Stimulated activated memory B cell treated with anti-CD40 and anti-IgM and Interleukin-4, amounts not matched to agents 10 μg/mL and 1 μg/mL and 100 μg/mL, for 72 hours (primary cell): ENCODE measurements at regions not wholly inside any gene's neighbourhood (a gene's known extent, or its start where the extent isn't known, plus 50 kb on each side); places are given as distances from the start of the nearest gene placed in this dataset.
"Not testable (repeated sequence)": the region's sequence is repeated elsewhere in the genome, so short reads cannot be mapped to it uniquely, and the experiment has no call there.

ENCODE experiments used
- ATAC-seq: fragments of 150-1000 bp; cut with Tn5 transposase; 2 replicates; pipeline ENCODE4 v1.10.0; 2021
- H3K27ac Mint-ChIP-seq: one replicate; pipeline ENCODE4 v1.8.0; 2022; ENCODE audit warnings: mild to moderate bottlenecking, mixed read lengths
- H3K27me3 Mint-ChIP-seq: one replicate; pipeline ENCODE4 v1.8.0; 2022; ENCODE audit warnings: mixed read lengths
- H3K36me3 Mint-ChIP-seq: one replicate; pipeline ENCODE4 v1.8.0; 2022; ENCODE audit warnings: mixed read lengths
- H3K4me1 Mint-ChIP-seq: one replicate; pipeline ENCODE4 v1.8.0; 2022; ENCODE audit warnings: mixed read lengths
- H3K4me3 Mint-ChIP-seq: one replicate; pipeline ENCODE4 v1.8.0; 2022; ENCODE audit warnings: mild to moderate bottlenecking, moderate library complexity, mixed read lengths
- H3K9me3 Mint-ChIP-seq: one replicate; pipeline ENCODE4 v1.8.0; 2022; ENCODE audit warnings: mixed read lengths

DNA sequence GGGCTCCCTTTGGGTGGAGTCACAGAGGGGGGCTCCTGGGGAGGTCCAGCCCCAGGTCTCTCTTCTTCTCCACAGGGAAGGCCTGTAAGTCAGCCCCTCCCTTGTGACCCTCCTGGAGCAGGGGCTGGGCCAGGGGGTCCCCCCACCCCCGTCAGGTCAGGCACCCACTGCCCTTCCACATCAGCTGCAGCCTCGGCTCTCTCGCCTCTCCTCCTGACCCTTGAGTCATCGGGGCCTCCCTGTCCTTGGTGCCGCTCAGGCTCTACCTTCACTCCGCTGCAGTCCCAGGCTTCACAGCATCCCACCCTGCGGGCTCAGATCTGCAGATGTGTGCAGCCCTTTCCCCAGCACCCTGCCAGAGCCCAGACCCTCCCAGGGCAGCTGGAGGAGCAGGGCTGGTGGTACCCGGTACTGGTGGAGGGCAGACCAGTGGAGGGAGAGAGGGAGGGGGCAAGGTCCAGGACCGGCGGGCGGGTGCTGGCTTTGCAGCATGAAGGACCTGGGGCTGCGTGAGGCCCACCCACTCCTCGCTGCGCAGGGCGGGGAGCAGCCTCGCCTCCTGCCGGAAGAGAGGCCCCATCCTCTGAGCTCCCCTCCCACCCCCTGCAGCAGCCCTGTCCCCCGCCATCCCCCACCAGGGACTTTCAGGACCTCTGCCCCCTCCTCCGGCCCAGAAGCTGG lies 117.1 kb downstream of the FAM53A start:
- Mint-ChIP-seq H3K36me3 (no peaks in the 10 kb centered on the region), H3K27ac (no peak overlapping the region), H3K4me3 (no peak overlapping the region), H3K4me1 (peaks cover 12% of the 10 kb centered on the region), H3K27me3 (peaks cover 71% of the 10 kb centered on the region), H3K9me3 (no peaks in the 10 kb centered on the region)
- no peak for ATAC-seq

DNA sequence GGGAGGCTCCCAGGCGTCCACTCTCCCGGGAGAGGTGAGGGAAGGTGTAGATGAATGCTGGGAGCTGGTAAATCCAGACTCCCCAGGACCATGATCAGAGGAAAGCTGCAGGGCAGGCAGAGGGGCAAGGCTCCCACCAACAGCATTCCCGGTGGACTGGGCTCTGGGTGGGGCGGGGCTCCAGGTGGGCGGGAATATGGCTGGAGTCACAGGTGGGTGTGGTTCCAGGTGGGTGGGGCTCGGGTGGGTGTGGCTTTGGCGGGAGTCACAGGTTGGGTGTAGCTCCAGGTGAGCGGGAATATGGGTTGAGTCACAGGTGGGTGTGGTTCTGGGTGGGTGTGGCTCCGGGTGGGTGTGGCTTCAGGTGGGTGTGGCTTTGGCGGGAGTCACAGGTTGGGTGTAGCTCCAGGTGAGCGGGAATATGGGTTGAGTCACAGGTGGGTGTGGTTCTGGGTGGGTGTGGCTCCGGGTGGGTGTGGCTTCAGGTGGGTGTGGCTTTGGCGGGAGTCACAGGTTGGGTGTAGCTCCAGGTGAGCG lies 117.7 kb downstream of the FAM53A start:
- ATAC-seq, H3K4me3 Mint-ChIP-seq, H3K36me3 Mint-ChIP-seq, H3K27ac Mint-ChIP-seq, H3K9me3 Mint-ChIP-seq: not testable (repeated sequence)
- peaks cover 12% of the 10 kb centered on the region for H3K4me1 Mint-ChIP-seq
- H3K27me3 Mint-ChIP-seq = peaks cover 77% of the 10 kb centered on the region

DNA sequence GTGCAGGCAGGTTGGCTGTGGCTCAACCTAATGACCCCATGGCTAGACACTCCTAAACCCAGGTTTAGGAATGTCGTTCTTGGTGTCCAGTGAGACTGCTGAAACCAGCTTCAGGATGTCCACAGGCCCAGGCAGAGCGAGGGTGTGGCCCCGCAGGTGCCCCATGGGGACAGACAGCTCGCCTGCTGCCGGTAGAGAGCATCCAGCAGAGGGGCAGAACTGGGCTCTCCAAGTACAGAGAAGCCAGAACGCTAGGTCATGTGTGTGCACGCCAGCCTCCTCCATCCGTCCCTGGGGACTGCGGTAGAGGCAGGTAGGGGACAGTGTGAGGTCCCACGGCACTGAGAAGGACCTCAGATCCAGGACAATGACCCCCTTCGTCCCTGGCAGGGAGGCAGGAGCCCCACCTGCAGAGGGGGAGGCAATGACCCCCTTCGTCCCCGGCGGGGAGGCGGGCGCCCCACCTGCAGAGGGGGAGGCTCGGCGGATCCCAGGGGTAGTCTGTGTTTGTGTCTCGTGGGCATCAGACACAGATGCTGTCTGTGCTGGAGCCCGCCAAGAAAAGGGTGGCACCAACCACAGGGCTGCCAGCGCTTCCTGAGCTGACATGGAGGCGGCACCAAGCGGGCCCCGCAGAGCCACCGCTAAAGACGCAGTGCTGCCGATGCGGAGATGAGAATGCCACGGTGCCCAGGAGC lies 118.4 kb downstream of the FAM53A start:
- Mint-ChIP-seq H3K4me3 (no peak overlapping the region), H3K36me3 (no peaks in the 10 kb centered on the region), H3K9me3 (no peaks in the 10 kb centered on the region), H3K27me3 (peaks cover 83% of the 10 kb centered on the region), H3K27ac (no peak overlapping the region), H3K4me1 (peaks cover 12% of the 10 kb centered on the region)
- ATAC-seq = no peak

DNA sequence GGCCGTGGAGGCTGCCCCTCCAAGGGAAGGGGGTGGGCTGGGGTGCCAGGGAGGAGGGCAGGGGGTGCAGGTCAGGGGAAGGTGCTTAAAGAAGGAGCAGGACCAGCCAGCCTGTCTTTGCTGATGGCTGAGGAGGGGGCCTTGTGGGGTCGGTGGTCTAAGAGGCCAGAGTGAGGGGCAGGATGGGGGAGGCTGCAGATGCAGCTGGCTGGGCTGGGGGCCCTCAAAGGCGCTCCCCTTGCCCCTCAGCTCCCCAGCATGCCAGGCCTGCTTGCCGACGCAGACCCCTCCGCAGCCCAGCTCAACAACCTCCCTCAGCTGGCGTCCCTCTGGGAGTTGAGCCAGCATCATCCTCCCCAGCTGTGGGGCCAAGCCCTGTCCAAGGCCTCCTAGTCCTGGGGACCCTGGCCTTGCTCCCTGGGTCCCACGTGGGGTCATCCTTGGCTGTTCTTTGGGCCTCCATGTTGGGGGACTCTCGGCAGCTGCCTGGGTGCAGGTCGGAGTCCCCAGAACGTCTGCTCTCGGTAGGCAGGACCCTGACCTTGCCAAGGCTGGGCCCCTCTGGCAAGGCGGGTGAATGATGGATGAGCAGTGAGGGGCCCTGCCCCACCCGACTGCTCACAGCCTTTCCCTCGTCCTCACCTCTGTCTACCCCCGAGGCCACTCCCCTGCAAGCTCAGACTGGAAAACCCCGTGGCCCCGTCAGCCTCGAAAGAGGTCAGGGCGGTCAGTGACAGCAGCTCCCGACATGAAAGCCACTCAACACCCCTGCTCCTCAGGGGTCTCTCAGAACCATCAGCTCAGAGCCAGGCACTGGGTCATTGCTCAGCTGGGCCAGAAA lies 119.4 kb downstream of the FAM53A start:
- H3K4me3 Mint-ChIP-seq = no peak overlapping the region
- peaks cover 93% of the 10 kb centered on the region for H3K27me3 Mint-ChIP-seq
- no peaks in the 10 kb centered on the region for H3K9me3 Mint-ChIP-seq
- no peak for ATAC-seq
- H3K36me3 Mint-ChIP-seq = no peaks in the 10 kb centered on the region
- no peak overlapping the region for H3K27ac Mint-ChIP-seq
- H3K4me1 Mint-ChIP-seq = peaks cover 12% of the 10 kb centered on the region

DNA sequence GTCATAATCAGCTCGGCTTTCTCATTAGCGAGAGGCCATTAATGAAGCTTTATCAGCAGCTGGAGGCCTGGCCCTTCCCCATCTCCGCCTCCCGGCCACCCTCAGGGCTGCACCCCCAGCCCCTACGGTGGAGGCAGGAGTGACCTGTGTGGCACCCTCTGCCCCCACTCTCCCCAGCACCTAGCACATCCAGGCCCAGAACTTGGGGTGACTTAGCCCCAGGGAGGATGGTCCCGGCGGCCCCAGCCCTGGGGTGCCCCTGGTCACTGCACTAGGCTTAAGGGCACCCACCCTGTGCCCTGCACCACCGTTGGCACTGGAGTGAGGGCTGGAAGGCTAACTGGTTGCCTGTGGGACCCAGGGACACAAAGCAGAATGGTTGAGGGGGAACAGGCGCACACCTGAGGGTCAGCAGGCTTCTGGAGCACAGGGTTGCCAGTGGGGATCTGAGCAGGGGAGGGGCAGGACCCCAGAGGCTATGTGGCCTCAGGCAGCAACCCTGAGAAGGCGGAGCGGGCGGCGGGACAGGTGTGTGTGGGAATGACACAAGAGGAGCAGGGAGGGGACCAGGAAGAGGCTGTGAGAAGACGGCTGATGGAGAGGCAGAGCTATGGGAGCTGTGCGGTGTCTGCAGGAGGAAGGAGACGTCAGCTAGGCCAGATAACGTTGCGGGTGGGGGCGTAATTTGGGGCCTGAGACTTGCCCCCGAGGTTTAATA lies 120.2 kb downstream of the FAM53A start:
- Mint-ChIP-seq H3K9me3 (no peaks in the 10 kb centered on the region), H3K4me3 (no peak overlapping the region)
- no peak for ATAC-seq

DNA sequence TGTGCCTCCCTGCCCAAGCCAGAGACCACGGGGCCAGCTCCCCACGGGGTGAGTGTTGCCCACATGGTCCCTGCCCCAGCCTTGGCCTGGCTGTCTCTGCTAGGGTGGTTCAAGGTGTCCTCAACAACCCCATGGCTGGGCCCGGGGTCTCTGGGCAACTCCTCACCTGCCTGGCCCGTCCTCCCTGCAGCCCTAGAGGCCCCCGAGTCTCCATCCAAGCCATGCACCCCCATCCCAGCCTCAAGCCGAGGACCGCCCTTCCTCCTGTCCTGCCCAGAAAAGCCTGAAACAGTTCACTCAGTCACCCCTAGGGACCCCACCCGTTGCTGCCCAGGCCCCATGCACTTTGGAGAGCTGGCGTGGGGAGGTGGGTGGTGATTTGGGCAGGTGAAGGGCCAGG lies 120.9 kb downstream of the FAM53A start:
- Mint-ChIP-seq H3K27me3 (peaks cover 99% of the 10 kb centered on the region), H3K27ac (no peak overlapping the region), H3K4me3 (no peak overlapping the region), H3K4me1 (peaks cover 12% of the 10 kb centered on the region), H3K9me3 (no peaks in the 10 kb centered on the region), H3K36me3 (no peaks in the 10 kb centered on the region)
- no peak for ATAC-seq

More for the DNA sequence above, 120.2 kb downstream of the FAM53A start:
- no peaks in the 10 kb centered on the region for H3K36me3 Mint-ChIP-seq
- H3K27ac Mint-ChIP-seq = no peak overlapping the region
- peaks cover 99% of the 10 kb centered on the region for H3K27me3 Mint-ChIP-seq
- H3K4me1 Mint-ChIP-seq = peaks cover 12% of the 10 kb centered on the region

DNA sequence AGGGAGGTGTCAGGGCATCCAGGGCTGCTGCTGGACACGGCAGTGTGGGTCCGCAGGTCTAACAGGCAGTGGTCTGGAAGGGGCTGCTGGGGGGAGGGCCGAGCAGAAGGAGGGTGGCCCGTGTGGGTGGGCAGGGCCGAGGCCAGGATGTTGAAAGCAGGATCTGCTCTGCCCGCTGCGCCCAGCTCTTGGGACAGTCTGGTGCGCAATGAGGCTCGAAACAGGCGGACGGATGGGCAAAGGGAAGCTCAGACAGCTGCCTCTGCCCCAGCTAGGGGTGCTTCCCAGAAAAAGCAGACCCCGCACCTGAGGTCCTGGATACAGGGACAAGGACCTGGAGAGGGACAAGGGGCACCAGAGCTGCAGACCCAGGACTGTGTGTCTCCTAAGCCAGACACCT lies 121.3 kb downstream of the FAM53A start:
- ATAC-seq = no peak
- Mint-ChIP-seq H3K27ac (no peak overlapping the region), H3K36me3 (no peaks in the 10 kb centered on the region), H3K27me3 (peaks cover 99% of the 10 kb centered on the region), H3K9me3 (no peaks in the 10 kb centered on the region), H3K4me3 (no peak overlapping the region), H3K4me1 (peaks cover 8% of the 10 kb centered on the region)

DNA sequence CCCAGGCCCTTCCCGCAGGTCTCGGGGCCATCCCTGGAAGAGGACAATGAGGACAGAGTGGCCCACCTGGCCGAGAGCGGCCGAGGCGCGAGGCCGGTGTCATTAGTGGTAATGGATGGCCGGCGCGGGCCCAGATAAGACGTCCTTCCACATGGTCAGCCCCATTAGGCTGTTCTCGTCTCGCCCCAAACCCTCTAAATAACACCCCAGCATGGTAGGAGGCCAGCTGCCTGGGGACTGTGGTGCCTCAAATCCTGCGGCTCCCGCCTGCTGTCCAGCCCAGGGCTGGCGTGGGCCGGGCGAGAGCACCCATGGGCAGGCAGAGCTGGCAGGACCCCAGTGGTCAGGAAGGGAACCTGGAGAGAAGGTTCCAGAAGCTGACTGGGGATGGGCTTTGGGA lies 121.7 kb downstream of the FAM53A start:
- no peak for ATAC-seq
- Mint-ChIP-seq H3K4me3 (no peak overlapping the region), H3K27ac (no peak overlapping the region), H3K27me3 (peaks cover 99% of the 10 kb centered on the region), H3K9me3 (no peaks in the 10 kb centered on the region), H3K4me1 (peaks cover 6% of the 10 kb centered on the region), H3K36me3 (no peaks in the 10 kb centered on the region)

DNA sequence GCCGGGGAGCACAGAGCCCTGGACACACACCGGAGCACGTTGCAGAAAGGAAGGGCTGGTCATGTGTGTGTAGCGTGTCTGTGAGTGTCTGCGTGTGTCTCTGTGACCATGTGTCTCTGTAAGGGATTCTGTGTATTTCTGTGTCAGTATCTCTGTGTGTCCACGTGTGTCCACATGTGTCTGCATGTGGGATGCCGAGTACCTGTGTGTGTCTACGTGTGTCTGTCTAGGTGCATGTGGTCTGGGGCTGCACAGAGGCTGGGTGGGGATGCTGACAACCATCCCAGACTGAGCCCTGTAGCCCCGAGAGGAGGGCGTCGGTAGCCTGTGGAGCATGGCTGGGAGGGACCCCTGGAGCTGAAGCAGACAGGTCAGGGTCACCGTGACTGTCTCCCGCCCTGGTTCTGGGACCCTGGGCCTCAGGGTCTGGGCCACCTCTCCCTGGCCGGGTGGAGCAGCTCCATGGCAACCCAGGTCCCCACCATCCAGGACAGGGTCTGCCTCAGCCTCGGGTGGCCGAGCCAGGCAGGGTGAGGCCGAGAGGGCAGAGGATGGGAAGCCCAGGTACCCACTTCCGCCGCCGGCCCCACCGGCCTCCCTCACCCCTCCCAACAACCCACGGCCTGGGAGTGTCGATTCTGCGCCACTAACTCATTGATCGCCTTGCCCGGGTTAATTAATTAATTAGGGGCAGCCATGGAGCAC lies 122.7 kb downstream of the FAM53A start:
- Mint-ChIP-seq H3K9me3 (no peaks in the 10 kb centered on the region), H3K36me3 (no peaks in the 10 kb centered on the region), H3K27ac (no peak overlapping the region), H3K4me1 (peaks cover 12% of the 10 kb centered on the region), H3K4me3 (no peak overlapping the region), H3K27me3 (peaks cover 97% of the 10 kb centered on the region)
- no peak for ATAC-seq

DNA sequence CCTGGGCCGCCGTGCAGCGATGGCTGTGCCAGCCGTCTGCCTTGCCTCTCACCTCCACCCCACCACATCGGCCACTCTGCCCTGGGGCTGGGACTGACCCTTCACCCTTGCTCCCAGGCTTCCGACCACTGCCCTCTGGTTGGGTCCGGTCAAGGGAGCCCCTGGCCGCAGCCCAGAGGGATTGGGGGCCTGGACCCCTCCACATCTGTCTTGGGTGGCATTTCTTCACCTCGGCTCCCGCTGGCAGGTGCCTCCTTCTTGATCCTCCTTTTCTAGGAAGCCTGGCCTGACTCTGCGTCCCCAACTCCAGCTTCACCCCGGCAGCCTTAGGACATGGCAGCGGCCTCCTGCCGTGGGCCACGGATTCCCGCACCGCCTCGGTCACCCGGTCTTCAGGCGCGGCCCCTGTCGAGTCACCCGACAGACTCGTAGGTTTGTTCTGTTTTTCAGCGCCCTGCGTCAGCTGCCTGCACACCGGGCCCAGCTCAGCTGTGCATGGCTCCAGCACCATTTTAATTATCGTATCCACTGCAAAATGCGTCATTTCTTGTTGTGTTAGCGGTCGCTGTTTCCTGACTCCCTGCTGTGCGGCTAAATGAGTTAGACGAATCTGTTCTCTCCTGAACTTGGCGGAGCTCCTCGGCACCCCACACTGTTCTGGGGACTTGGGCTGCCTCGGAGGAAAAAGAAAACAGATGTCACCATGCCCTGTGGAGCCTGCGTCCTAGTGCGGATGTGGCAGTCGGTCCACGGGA lies 124.0 kb downstream of the FAM53A start:
- H3K36me3 Mint-ChIP-seq = no peaks in the 10 kb centered on the region
- peaks cover 91% of the 10 kb centered on the region for H3K27me3 Mint-ChIP-seq

DNA sequence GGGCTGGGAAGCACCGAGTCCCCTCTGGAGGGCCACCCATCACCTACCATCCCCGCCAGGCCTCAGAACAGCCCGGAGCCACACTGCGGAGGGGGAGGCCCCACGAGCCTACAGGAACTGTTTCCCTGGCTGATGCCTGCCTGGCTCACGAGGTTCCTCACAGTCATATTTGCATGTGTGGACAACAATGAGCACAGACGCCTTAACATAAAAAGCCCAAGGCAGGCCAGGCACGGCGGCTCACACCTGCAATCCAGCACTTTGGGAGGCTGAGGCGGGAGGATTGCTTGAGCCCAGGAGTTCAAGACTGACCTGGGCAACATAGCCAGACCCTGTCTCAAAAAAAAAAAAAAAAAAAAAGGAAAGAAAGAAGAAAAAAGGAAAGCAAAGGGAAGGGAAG lies 125.9 kb downstream of the FAM53A start:
- no peak overlapping the region for H3K4me3 Mint-ChIP-seq
- H3K4me1 Mint-ChIP-seq = peaks cover 10% of the 10 kb centered on the region
- no peak for ATAC-seq
- peaks cover 91% of the 10 kb centered on the region for H3K27me3 Mint-ChIP-seq
- no peaks in the 10 kb centered on the region for H3K9me3 Mint-ChIP-seq
- H3K36me3 Mint-ChIP-seq = no peaks in the 10 kb centered on the region
- no peak overlapping the region for H3K27ac Mint-ChIP-seq

More for the DNA sequence above, 124.0 kb downstream of the FAM53A start:
- no peaks in the 10 kb centered on the region for H3K9me3 Mint-ChIP-seq
- no peak overlapping the region for H3K4me3 Mint-ChIP-seq
- H3K27ac Mint-ChIP-seq = no peak overlapping the region
- no peak for ATAC-seq
- peaks cover 10% of the 10 kb centered on the region for H3K4me1 Mint-ChIP-seq

DNA sequence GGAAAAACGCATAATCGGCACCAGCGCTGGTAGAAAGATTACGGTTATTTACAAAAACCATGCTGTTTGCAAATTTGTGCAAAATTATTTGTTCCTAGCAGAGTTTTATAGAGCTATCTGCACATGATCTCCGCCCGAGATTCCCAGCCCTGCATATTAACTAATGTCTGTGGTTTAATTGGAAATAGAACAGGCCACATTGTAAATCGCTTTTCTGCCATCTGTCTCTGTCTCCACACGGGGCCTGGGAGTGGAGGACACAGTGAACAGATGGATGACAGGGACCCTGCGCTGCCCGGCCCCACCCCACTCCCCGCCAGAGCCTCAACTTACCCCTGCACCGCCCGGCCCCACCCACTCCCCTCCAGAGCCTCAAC lies 126.9 kb downstream of the FAM53A start:
- no peak for ATAC-seq
- H3K27me3 Mint-ChIP-seq = peaks cover 85% of the 10 kb centered on the region
- H3K9me3 Mint-ChIP-seq = no peaks in the 10 kb centered on the region
- no peaks in the 10 kb centered on the region for H3K36me3 Mint-ChIP-seq
- H3K27ac Mint-ChIP-seq = no peak overlapping the region
- no peak overlapping the region for H3K4me3 Mint-ChIP-seq
- H3K4me1 Mint-ChIP-seq = peaks cover 10% of the 10 kb centered on the region

DNA sequence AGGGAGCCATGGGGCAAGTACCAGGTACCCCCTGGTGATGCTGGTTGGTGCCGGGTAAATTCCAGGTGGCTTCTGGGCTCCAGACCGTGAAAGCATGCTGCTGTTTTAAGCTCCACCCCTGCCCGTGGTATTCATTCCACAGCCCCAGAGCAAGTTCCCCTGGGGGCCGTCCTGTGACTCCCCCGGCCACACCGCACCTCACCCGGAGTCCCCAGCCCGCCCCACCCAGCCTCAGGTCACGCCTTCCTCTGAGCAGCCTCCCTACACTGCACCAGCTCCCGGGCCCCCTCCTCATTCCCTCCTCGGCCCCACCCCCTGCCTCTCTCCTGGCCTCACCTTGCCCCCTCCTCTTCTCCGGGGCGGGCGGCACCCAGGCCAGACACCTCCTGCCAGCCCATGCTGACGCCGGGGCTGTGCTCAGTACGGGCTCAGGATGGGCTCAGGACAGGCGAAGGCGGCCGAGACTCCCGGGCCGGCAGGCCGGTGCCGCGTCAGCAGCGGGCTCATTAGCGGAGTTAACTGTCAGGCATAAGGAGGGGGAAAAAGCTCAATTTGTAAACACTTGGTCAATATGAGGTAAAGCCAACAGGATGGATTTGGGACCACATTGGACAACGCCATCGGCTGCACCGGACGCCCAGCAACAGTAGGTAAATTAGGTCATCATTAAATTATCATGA lies 127.4 kb downstream of the FAM53A start:
- H3K4me1 Mint-ChIP-seq = peaks cover 10% of the 10 kb centered on the region
- ATAC-seq = peak; percentile 56
- no peaks in the 10 kb centered on the region for H3K36me3 Mint-ChIP-seq
- H3K4me3 Mint-ChIP-seq = no peak overlapping the region
- no peaks in the 10 kb centered on the region for H3K9me3 Mint-ChIP-seq
- H3K27me3 Mint-ChIP-seq = peaks cover 83% of the 10 kb centered on the region
- H3K27ac Mint-ChIP-seq = no peak overlapping the region
